ENCODE measurements at regions not wholly inside any gene's neighbourhood (a gene's known extent, or its start where the extent isn't known, plus 50 kb on each side); places are given as distances from the start of the nearest gene placed in this dataset.

DNA sequence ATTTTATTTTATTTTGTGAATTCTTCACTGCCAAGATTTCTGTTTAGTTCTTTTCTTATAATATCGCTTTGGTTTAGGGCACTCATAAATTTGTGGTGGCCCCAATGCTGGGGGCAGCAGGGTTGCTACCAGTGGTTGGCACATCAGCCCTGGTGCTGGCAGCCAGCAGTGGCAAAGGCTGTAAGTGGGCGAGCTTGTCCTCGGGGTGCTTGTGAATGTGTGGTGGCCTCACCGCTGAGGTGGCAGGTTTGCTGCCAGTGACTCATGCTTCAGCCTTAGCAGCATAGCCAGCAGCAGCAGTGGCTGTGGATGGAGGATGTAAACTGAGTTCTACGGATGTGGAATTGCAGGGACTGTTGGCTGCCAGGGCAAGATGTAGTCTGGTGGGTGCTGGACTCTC lies 262.9 kb upstream of the DMAC1 start:
- peaks cover 2% of the 10 kb centered on the region for H3K36me3 Mint-ChIP-seq (ENCODE audit: insufficient read depth)
- no peaks in the 10 kb centered on the region for H3K9me3 Mint-ChIP-seq
- H3K4me1 Mint-ChIP-seq = peaks cover 26% of the 10 kb centered on the region
- H3K27me3 Mint-ChIP-seq = peaks cover 28% of the 10 kb centered on the region
- ATAC-seq (replicated peaks; ENCODE audit: extremely low read depth, poor library complexity, severe bottlenecking) (no peak), DNase-seq (ENCODE audit: low spot score in 2 of 2) (no peak)
- H3K27ac Mint-ChIP-seq (ENCODE audit: low read depth) = no peak overlapping the region
- H3K4me3 Mint-ChIP-seq = no peak overlapping the region

DNA sequence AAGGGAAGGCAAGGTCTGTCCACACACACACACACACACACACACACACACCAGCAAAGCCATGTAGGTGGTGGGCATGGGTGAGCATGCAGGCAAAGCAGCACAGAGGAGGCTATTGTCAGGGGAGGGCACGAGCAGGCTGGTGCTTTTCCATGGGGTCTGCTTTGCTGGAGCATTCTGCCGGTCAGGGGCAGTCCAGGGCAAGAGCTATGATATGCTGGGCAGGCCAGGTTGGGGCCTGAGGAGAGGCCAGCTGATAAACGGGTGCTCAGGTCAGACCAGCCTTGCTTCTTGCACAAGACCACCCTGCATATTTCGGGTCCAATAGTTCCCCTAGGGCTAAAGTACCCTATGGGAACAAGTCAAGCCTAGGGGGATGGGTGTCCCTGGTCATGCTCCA lies 253.9 kb upstream of the DMAC1 start:
- no peaks in the 10 kb centered on the region for H3K4me1 Mint-ChIP-seq
- H3K27ac Mint-ChIP-seq (ENCODE audit: low read depth) = no peak overlapping the region
- no peak for DNase-seq (ENCODE audit: low spot score in 2 of 2)
- H3K36me3 Mint-ChIP-seq (ENCODE audit: insufficient read depth) = no peaks in the 10 kb centered on the region
- peaks cover 10% of the 10 kb centered on the region for H3K9me3 Mint-ChIP-seq
- H3K27me3 Mint-ChIP-seq = peaks cover 9% of the 10 kb centered on the region
- no peak for ATAC-seq (replicated peaks; ENCODE audit: extremely low read depth, poor library complexity, severe bottlenecking)
- no peak overlapping the region for H3K4me3 Mint-ChIP-seq

DNA sequence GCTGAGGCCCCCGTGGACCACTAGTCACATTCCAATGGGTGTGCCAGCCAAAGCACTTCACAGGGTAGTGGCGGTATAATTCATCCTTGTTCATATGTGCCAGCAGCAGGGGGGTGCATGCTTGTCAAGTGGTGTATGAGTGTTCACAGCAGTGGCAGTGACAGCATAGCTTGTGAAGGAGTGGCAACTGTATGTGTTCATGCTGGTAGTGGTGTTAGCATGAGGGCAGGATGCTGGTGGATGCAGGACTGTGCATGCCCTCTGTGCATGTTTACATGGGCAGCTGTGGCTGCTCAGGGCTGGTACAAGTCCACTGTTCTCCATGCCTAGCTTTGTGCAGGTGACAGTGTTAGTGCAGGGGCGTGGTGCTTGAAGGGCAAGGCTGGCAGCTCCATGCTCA lies 253.4 kb upstream of the DMAC1 start:
- no peak overlapping the region for H3K27ac Mint-ChIP-seq (ENCODE audit: low read depth)
- no peak for ATAC-seq (replicated peaks; ENCODE audit: extremely low read depth, poor library complexity, severe bottlenecking)
- H3K4me3 Mint-ChIP-seq = no peak overlapping the region

DNA sequence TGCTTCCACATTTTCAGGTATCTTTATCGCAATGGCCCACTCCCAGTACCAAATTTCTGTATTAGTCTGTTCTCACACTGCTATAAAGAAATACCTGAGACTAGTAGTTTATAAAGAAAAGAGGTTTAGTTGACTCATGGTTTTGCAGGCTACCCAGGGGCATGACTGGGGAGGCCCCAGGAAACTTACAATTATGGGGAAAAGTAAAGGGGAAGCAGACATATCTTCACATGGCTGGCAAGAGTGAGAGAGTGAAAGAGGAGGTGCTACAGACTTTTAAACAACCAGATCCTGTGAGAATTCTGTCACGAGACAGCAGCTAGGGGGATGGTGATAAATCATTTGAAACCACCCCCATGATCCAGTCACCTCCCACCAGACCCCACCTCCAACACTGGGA lies 238.2 kb upstream of the DMAC1 start:
- no peaks in the 10 kb centered on the region for H3K9me3 Mint-ChIP-seq
- H3K27ac Mint-ChIP-seq (ENCODE audit: low read depth) = no peak overlapping the region
- H3K27me3 Mint-ChIP-seq = no peaks in the 10 kb centered on the region
- ATAC-seq (replicated peaks; ENCODE audit: extremely low read depth, poor library complexity, severe bottlenecking) = no peak
- H3K4me3 Mint-ChIP-seq = no peak overlapping the region
- DNase-seq (ENCODE audit: low spot score in 2 of 2) = no peak
- no peaks in the 10 kb centered on the region for H3K4me1 Mint-ChIP-seq
- H3K36me3 Mint-ChIP-seq (ENCODE audit: insufficient read depth) = no peaks in the 10 kb centered on the region

More for the DNA sequence above, 253.4 kb upstream of the DMAC1 start:
- Mint-ChIP-seq H3K9me3 (peaks cover 10% of the 10 kb centered on the region), H3K27me3 (peaks cover 9% of the 10 kb centered on the region), H3K36me3 (ENCODE audit: insufficient read depth) (no peaks in the 10 kb centered on the region), H3K4me1 (no peaks in the 10 kb centered on the region)
- no peak for DNase-seq (ENCODE audit: low spot score in 2 of 2)

DNA sequence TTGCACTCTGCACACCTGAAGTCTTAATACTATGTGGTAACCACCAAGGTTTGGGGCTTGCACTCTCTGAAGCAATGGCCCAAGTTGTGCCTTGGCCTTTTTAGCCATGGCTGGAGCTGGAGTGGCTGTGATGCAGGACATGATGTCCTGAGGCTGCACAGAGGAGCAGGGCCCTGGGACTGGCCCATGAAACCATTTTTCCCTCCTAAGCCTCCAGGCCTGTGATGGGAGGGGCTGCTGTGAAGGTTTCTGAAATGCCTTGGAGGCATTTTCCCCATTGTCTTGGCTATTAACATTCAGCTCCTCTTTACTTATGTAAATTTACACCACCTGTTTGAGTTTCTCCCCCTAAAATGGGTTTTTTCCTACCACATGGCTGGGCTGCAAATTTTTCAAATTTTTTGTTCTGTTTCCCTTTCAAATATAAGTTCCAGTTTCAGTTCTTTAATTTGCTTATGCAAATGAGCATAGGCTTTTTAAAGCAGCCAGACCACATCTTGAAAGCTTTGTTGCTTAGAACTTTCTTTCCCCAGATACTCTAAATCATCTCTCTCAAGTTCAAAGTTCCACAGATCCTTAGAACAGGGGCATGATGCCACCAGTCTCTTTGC lies 237.4 kb upstream of the DMAC1 start:
- ATAC-seq (replicated peaks; ENCODE audit: extremely low read depth, poor library complexity, severe bottlenecking) = no peak
- Mint-ChIP-seq H3K9me3 (no peaks in the 10 kb centered on the region), H3K4me3 (no peak overlapping the region), H3K27me3 (peaks cover under 1% of the 10 kb centered on the region), H3K36me3 (ENCODE audit: insufficient read depth) (no peaks in the 10 kb centered on the region), H3K4me1 (no peaks in the 10 kb centered on the region), H3K27ac (ENCODE audit: low read depth) (no peak overlapping the region)
- DNase-seq (ENCODE audit: low spot score in 2 of 2) = no peak

DNA sequence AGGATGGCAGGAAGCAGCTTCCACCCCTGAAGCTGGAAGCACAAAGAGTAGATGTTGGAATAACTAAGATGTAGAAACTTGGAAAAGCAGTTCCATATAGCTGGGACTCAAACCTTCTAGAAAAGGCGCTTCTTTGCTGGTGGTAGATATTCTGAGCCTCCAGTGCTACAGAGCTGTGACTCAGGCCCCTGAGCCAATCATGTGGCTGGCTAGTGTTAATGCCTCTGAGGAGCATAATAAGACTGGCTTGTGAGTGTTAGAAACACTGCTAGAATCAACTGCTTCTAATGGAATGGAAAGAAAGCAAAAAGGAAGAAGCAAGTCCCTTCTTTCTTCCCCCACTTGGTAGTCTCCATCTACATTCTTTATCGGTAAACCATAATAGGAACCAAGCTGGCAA lies 234.2 kb upstream of the DMAC1 start:
- ATAC-seq (replicated peaks; ENCODE audit: extremely low read depth, poor library complexity, severe bottlenecking) (no peak), DNase-seq (ENCODE audit: low spot score in 2 of 2) (no peak)
- peaks cover 5% of the 10 kb centered on the region for H3K4me1 Mint-ChIP-seq
- H3K36me3 Mint-ChIP-seq (ENCODE audit: insufficient read depth) = no peaks in the 10 kb centered on the region
- no peak overlapping the region for H3K4me3 Mint-ChIP-seq
- H3K9me3 Mint-ChIP-seq = no peaks in the 10 kb centered on the region
- H3K27ac Mint-ChIP-seq (ENCODE audit: low read depth) = no peak overlapping the region
- H3K27me3 Mint-ChIP-seq = peaks cover 12% of the 10 kb centered on the region

DNA sequence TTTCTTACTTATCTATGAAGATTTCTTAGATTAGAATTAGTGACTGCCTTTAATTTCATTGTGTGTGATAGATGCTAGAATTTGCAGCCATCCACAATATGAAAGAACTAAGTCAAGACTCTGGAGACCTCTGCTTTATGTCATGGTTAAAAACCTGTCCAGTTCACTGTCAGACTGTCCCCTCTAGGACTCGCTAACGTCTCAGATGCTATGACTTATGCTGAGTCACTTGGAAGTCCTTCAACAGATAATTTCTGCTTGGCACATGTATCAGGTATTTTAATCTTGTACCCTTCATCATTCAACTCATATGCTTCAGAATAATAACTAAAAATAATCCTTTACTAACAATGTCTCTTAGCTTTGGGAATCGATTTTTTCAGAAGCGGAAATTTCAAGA lies 230.5 kb upstream of the DMAC1 start:
- peaks cover 12% of the 10 kb centered on the region for H3K27me3 Mint-ChIP-seq

DNA sequence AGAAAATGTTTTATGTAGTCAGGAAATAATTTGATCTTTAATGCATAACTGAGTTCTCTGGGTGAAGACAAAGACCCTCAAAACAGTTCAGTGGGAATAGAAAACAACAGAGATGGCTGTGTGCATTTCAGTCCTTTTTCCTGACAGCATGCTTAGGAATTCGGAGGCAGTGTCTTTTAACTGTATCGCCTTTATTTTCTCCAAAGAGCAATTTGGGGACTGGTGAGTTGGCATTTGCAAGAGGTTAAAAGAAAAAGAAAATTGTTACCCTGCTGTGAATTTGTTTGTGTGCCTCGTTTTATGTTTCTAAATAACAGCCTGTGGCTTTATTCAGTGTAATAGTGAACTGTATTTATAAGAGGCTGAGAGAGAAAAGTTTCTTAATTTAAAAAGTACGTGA lies 227.8 kb upstream of the DMAC1 start:
- DNase-seq (ENCODE audit: low spot score in 2 of 2) = no peak
- peaks cover under 1% of the 10 kb centered on the region for H3K36me3 Mint-ChIP-seq (ENCODE audit: insufficient read depth)
- H3K9me3 Mint-ChIP-seq = peaks cover 3% of the 10 kb centered on the region

More for the DNA sequence above, 230.5 kb upstream of the DMAC1 start:
- H3K27ac Mint-ChIP-seq (ENCODE audit: low read depth) = no peak overlapping the region
- DNase-seq (ENCODE audit: low spot score in 2 of 2) (no peak), ATAC-seq (replicated peaks; ENCODE audit: extremely low read depth, poor library complexity, severe bottlenecking) (no peak)
- H3K4me1 Mint-ChIP-seq = peaks cover 5% of the 10 kb centered on the region
- no peaks in the 10 kb centered on the region for H3K9me3 Mint-ChIP-seq
- H3K36me3 Mint-ChIP-seq (ENCODE audit: insufficient read depth) = no peaks in the 10 kb centered on the region
- no peak overlapping the region for H3K4me3 Mint-ChIP-seq

DNA sequence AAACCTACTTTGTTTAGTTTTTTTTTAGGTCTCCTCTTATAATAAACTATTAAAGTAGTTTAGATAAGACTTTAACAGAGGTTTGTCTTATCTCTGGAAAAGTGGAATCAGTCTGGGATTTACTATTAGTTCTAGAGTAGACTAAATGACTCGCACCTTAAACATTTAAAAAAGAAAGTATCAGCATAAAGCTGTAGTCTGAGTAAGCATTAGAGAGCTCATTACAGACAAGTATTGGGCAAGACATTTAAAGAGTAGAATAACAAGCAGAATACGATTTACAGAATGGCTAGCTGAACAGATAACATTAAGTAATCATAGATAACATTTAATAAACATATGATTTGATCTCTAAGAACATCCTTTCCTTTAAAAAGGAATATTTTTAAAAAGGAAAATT lies 226.0 kb upstream of the DMAC1 start:
- no peak for DNase-seq (ENCODE audit: low spot score in 2 of 2)
- Mint-ChIP-seq H3K27me3 (no peaks in the 10 kb centered on the region), H3K4me3 (no peak overlapping the region), H3K4me1 (no peaks in the 10 kb centered on the region), H3K27ac (ENCODE audit: low read depth) (no peak overlapping the region), H3K9me3 (peaks cover 8% of the 10 kb centered on the region), H3K36me3 (ENCODE audit: insufficient read depth) (peaks cover 1% of the 10 kb centered on the region)
- no peak for ATAC-seq (replicated peaks; ENCODE audit: extremely low read depth, poor library complexity, severe bottlenecking)

More for the DNA sequence above, 227.8 kb upstream of the DMAC1 start:
- peaks cover 12% of the 10 kb centered on the region for H3K27me3 Mint-ChIP-seq
- ATAC-seq (replicated peaks; ENCODE audit: extremely low read depth, poor library complexity, severe bottlenecking) = no peak
- H3K4me1 Mint-ChIP-seq = peaks cover 5% of the 10 kb centered on the region
- H3K27ac Mint-ChIP-seq (ENCODE audit: low read depth) = no peak overlapping the region
- no peak overlapping the region for H3K4me3 Mint-ChIP-seq

DNA sequence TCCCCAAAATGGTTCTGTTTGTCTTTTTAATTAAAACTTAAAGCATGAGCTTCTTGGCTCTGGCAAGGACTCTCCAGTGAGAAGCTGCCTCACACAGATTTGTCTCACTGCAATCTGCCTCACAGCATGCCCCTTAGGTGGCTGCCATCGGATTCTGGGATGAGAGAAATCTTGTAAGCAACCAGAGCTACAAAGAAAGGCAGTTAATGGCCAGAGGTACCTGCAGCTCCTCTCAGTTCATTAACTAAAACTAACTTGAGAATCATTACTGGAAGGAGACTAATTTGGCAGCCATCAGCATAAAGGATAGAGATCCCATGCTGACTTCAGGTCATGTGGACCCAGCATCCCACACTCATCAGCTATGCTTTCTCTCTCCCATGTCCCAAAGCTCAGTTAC lies 220.6 kb upstream of the DMAC1 start:
- H3K27me3 Mint-ChIP-seq = no peaks in the 10 kb centered on the region
- H3K27ac Mint-ChIP-seq (ENCODE audit: low read depth) = no peak overlapping the region
- no peak overlapping the region for H3K4me3 Mint-ChIP-seq
- peaks cover 1% of the 10 kb centered on the region for H3K36me3 Mint-ChIP-seq (ENCODE audit: insufficient read depth)
- H3K9me3 Mint-ChIP-seq = peaks cover 8% of the 10 kb centered on the region
- no peaks in the 10 kb centered on the region for H3K4me1 Mint-ChIP-seq
- ATAC-seq (replicated peaks; ENCODE audit: extremely low read depth, poor library complexity, severe bottlenecking) (no peak), DNase-seq (ENCODE audit: low spot score in 2 of 2) (no peak)

DNA sequence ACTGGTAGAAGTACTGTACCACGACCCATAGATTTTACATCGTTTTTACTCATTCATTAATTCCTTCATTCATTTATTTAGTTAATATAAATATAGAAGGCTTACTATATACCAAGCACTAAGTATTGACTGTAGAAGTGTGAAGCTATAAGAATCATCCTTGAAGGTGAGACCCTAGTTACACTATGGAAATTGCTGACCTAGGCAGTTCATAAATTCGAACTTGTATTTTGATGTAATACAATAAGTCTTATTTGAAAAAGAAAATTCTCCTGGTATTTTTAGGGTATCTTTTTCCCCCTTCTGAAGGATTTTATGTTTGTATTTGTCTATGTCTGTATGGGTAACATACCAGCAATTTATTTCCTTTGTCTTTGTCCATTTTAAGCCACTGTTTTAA lies 220.1 kb upstream of the DMAC1 start:
- H3K9me3 Mint-ChIP-seq = peaks cover 8% of the 10 kb centered on the region
- H3K36me3 Mint-ChIP-seq (ENCODE audit: insufficient read depth) = peaks cover 1% of the 10 kb centered on the region
- no peaks in the 10 kb centered on the region for H3K27me3 Mint-ChIP-seq
- no peaks in the 10 kb centered on the region for H3K4me1 Mint-ChIP-seq
- ATAC-seq (replicated peaks; ENCODE audit: extremely low read depth, poor library complexity, severe bottlenecking) = no peak
- no peak overlapping the region for H3K4me3 Mint-ChIP-seq
- no peak for DNase-seq (ENCODE audit: low spot score in 2 of 2)
- H3K27ac Mint-ChIP-seq (ENCODE audit: low read depth) = no peak overlapping the region

DNA sequence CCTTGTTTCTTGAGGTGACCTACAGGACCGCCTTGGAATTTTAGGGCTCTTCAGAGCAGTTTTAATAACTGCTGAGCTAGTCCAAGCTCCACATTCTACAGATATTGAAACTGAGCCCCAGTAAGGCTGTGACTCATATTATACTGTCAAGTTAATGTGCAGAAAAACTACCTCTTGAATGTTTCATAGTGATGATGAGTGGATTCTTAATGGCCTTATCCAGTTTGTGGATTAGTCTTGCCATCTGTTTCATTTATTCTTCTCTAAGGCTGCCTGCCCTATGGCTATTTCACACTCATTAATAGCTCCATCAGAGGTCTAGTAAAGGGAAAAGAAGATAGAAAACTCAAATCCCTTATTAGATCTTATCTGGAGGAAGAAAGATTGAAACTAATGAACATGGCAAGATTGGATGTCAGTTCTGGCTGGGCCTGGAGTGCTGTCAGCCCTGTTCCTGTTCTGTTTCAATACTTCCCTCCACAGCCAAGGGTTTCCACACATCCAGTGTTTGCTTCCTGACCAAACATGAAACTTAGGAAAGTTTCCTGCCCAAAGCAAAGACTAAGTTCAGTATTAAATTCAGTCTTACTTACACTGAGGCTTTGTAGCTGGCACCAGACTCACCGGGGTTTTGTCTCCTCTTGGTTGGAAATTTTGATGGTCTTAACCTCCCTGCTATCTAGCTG lies 215.6 kb upstream of the DMAC1 start:
- ATAC-seq (replicated peaks; ENCODE audit: extremely low read depth, poor library complexity, severe bottlenecking) = no peak
- no peak overlapping the region for H3K27ac Mint-ChIP-seq (ENCODE audit: low read depth)
- H3K36me3 Mint-ChIP-seq (ENCODE audit: insufficient read depth) = no peaks in the 10 kb centered on the region

DNA sequence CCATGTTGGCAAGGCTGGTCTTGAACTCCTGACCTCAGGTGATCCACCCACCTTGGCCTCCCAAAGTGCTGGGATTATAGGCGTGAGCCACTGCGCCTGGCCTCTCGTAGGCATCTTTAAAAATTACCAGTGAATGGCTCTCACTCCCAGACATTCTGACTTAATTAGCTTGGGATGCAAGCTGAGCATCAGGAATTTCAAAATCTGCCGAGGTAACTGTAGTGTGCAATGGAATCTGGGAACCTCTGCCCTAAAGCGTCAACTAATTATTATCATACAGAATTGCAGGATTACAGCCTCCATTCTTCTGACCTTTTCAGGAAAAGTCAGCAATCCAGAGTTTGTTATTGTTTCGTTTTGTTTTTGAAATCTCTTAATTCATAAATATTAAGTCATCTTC lies 213.4 kb upstream of the DMAC1 start:
- H3K4me1 Mint-ChIP-seq = no peaks in the 10 kb centered on the region
- no peaks in the 10 kb centered on the region for H3K9me3 Mint-ChIP-seq
- ATAC-seq (replicated peaks; ENCODE audit: extremely low read depth, poor library complexity, severe bottlenecking) = no peak
- H3K27me3 Mint-ChIP-seq = peaks cover 14% of the 10 kb centered on the region
- no peak for DNase-seq (ENCODE audit: low spot score in 2 of 2)
- H3K4me3 Mint-ChIP-seq = no peak overlapping the region
- H3K36me3 Mint-ChIP-seq (ENCODE audit: insufficient read depth) = peaks cover 2% of the 10 kb centered on the region
- no peak overlapping the region for H3K27ac Mint-ChIP-seq (ENCODE audit: low read depth)

More for the DNA sequence above, 215.6 kb upstream of the DMAC1 start:
- DNase-seq (ENCODE audit: low spot score in 2 of 2) = no peak
- Mint-ChIP-seq H3K4me1 (no peaks in the 10 kb centered on the region), H3K9me3 (no peaks in the 10 kb centered on the region), H3K27me3 (no peaks in the 10 kb centered on the region), H3K4me3 (no peak overlapping the region)

Data from central memory CD8-positive, alpha-beta T cell (primary cell).